ENCODE measurements at regions not wholly inside any gene's neighbourhood (a gene's known extent, or its start where the extent isn't known, plus 50 kb on each side); places are given as distances from the start of the nearest gene placed in this dataset.

- DNase-seq (no peak), ATAC-seq (no peak)
- no peaks in the 10 kb centered on the region for H3K36me3 Mint-ChIP-seq (ENCODE audit: insufficient read depth)
- no peak overlapping the region for H3K4me3 Mint-ChIP-seq
- H3K4me1 Mint-ChIP-seq (ENCODE audit: low read depth): no peaks in the 10 kb centered on the region
- H3K9me3 Mint-ChIP-seq: no peaks in the 10 kb centered on the region
- no peaks in the 10 kb centered on the region for H3K27me3 Mint-ChIP-seq (ENCODE audit: low read depth)
Observed at GRCh38 chr11:109847621-109848020, 245.6 kb upstream of the ZC3H12C start.

GRCh38 chr11:109849051-109849450 is 244.1 kb upstream of the ZC3H12C start:
- Mint-ChIP-seq H3K9me3 (no peaks in the 10 kb centered on the region), H3K27me3 (ENCODE audit: low read depth) (no peaks in the 10 kb centered on the region), H3K4me1 (ENCODE audit: low read depth) (no peaks in the 10 kb centered on the region), H3K4me3 (no peak overlapping the region), H3K36me3 (ENCODE audit: insufficient read depth) (no peaks in the 10 kb centered on the region)
- DNase-seq (no peak), ATAC-seq (no peak)

DNA sequence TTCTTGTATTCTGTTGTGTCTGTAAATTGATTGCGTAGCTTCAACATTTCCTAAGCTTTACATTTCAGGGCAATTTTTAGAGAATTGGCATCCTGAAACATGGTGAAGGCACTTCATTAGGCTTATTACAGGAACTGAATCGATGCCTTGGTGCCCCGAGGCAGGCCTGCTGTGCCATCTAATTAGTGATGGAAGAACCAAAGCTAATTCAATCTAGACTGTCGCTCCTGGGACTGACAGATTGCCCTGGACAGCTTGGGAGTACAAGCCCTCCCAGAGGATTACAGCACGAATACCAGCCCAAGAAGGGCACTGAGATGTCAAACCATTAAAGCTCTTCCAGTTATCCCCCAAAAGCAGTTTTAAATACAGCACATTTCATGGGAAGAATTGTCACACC is 243.2 kb upstream of the ZC3H12C start:
- Mint-ChIP-seq H3K27me3 (ENCODE audit: low read depth) (no peaks in the 10 kb centered on the region), H3K4me3 (no peak overlapping the region), H3K4me1 (ENCODE audit: low read depth) (no peaks in the 10 kb centered on the region), H3K36me3 (ENCODE audit: insufficient read depth) (no peaks in the 10 kb centered on the region), H3K9me3 (no peaks in the 10 kb centered on the region)
- DNase-seq: no peak
- no peak for ATAC-seq

DNA sequence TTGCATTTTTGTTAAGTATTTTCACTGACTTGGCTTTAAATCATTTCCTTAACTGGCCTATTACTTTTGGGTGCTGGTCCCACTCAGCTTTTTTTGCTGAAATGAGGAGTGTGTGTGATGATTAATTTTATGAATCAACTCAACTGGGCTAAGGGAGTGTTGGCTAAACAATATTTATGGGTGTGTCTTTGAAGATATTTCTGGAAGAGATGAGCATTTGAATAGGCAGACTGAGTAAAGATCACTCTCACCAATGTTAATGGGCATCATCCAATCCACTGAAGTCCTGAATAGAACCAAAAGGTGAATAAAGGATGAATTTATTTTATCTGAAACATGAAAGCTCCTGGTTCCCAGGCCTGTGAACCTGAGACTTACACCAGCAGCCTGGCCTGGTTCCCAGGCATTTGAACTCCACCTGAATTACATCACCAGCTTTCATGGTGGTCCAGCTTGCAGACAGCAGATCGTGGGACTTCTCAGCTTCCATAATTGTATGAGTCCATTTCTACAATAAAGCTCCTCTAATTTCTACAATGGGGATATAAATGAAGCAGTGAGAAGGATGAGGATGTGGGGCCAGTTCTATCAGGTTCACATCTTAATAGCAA is 241.3 kb upstream of the ZC3H12C start:
- Mint-ChIP-seq H3K4me3 (no peak overlapping the region), H3K36me3 (ENCODE audit: insufficient read depth) (no peaks in the 10 kb centered on the region), H3K27me3 (ENCODE audit: low read depth) (no peaks in the 10 kb centered on the region), H3K4me1 (ENCODE audit: low read depth) (no peaks in the 10 kb centered on the region), H3K9me3 (no peaks in the 10 kb centered on the region)
- ATAC-seq (no peak), DNase-seq (no peak)

- no peaks in the 10 kb centered on the region for H3K9me3 Mint-ChIP-seq
- ATAC-seq (no peak), DNase-seq (no peak)
- no peaks in the 10 kb centered on the region for H3K4me1 Mint-ChIP-seq (ENCODE audit: low read depth)
- no peaks in the 10 kb centered on the region for H3K36me3 Mint-ChIP-seq (ENCODE audit: insufficient read depth)
- no peak overlapping the region for H3K4me3 Mint-ChIP-seq
- no peaks in the 10 kb centered on the region for H3K27me3 Mint-ChIP-seq (ENCODE audit: low read depth)
Observed at GRCh38 chr11:109853156-109853776, 239.9 kb upstream of the ZC3H12C start.

- ATAC-seq (no peak), DNase-seq (no peak)
- no peaks in the 10 kb centered on the region for H3K36me3 Mint-ChIP-seq (ENCODE audit: insufficient read depth)
- H3K9me3 Mint-ChIP-seq: no peaks in the 10 kb centered on the region
- no peaks in the 10 kb centered on the region for H3K4me1 Mint-ChIP-seq (ENCODE audit: low read depth)
- H3K27me3 Mint-ChIP-seq (ENCODE audit: low read depth): no peaks in the 10 kb centered on the region
- H3K4me3 Mint-ChIP-seq: no peak overlapping the region
Observed at GRCh38 chr11:109854731-109855130, 238.5 kb upstream of the ZC3H12C start.

- H3K9me3 Mint-ChIP-seq: no peaks in the 10 kb centered on the region
- H3K4me1 Mint-ChIP-seq (ENCODE audit: low read depth): no peaks in the 10 kb centered on the region
- no peak for ATAC-seq
- H3K4me3 Mint-ChIP-seq: no peak overlapping the region
- H3K27me3 Mint-ChIP-seq (ENCODE audit: low read depth): no peaks in the 10 kb centered on the region
- no peak for DNase-seq
- no peaks in the 10 kb centered on the region for H3K36me3 Mint-ChIP-seq (ENCODE audit: insufficient read depth)
Observed at GRCh38 chr11:109856928-109857327, 236.3 kb upstream of the ZC3H12C start.

DNA sequence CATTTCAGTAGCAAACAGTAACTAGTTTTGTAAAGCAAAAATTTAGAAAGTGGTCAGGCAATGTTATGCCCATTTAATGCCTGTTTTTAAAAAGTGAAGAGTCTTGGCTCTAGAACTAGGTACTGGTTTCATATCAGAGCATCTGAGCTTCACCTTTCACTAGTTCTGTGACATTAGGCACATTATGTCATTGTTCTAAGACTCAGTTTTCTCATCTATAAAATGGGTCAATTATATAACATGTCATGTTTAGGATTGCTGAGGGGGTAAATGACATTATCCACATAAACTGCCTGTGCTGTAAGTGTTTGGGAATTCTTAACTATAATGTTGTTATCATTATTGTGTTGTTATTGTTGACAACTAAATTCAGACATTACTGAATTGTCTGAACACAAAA is 235.6 kb upstream of the ZC3H12C start:
- Mint-ChIP-seq H3K36me3 (ENCODE audit: insufficient read depth) (no peaks in the 10 kb centered on the region), H3K4me3 (no peak overlapping the region), H3K27me3 (ENCODE audit: low read depth) (no peaks in the 10 kb centered on the region), H3K4me1 (ENCODE audit: low read depth) (no peaks in the 10 kb centered on the region), H3K9me3 (no peaks in the 10 kb centered on the region)
- ATAC-seq (no peak), DNase-seq (no peak)

GRCh38 chr11:109858152-109858551 is 235.0 kb upstream of the ZC3H12C start:
- Mint-ChIP-seq H3K4me3 (no peak overlapping the region), H3K27me3 (ENCODE audit: low read depth) (no peaks in the 10 kb centered on the region), H3K9me3 (no peaks in the 10 kb centered on the region), H3K4me1 (ENCODE audit: low read depth) (no peaks in the 10 kb centered on the region), H3K36me3 (ENCODE audit: insufficient read depth) (no peaks in the 10 kb centered on the region)
- DNase-seq (no peak), ATAC-seq (no peak)

- Mint-ChIP-seq H3K27me3 (ENCODE audit: low read depth) (no peaks in the 10 kb centered on the region), H3K4me1 (ENCODE audit: low read depth) (no peaks in the 10 kb centered on the region), H3K36me3 (ENCODE audit: insufficient read depth) (no peaks in the 10 kb centered on the region), H3K9me3 (no peaks in the 10 kb centered on the region), H3K4me3 (no peak overlapping the region)
- DNase-seq: no peak
- no peak for ATAC-seq
Observed at GRCh38 chr11:109859045-109859724, 234.0 kb upstream of the ZC3H12C start.

DNA sequence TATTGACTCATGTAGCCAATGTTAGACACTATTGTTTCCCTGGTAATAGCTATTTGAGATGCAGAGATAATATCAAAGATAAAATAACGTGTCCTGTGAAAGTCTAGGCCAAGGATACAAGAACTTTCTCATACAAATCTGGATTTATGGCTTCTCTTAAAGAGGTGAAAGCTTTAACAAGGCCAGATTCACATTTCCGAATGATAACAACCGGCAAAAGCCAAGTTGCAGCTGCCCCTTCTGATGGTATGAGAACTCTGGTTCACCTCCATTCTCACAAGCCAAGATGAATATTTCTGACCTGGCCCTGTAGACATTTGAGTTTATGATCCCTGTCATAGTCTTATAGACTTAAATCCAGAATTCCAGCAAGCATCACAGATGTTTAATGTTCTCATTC is 230.4 kb upstream of the ZC3H12C start:
- ATAC-seq (no peak), DNase-seq (no peak)
- no peaks in the 10 kb centered on the region for H3K27me3 Mint-ChIP-seq (ENCODE audit: low read depth)
- no peaks in the 10 kb centered on the region for H3K9me3 Mint-ChIP-seq
- no peak overlapping the region for H3K4me3 Mint-ChIP-seq
- no peaks in the 10 kb centered on the region for H3K36me3 Mint-ChIP-seq (ENCODE audit: insufficient read depth)
- H3K4me1 Mint-ChIP-seq (ENCODE audit: low read depth): no peaks in the 10 kb centered on the region

- H3K4me3 Mint-ChIP-seq: no peak overlapping the region
- peak in 1 of 2 donors; percentile 9 for ATAC-seq
- no peaks in the 10 kb centered on the region for H3K9me3 Mint-ChIP-seq
- DNase-seq: no peak
- H3K27me3 Mint-ChIP-seq (ENCODE audit: low read depth): no peaks in the 10 kb centered on the region
- no peaks in the 10 kb centered on the region for H3K4me1 Mint-ChIP-seq (ENCODE audit: low read depth)
- no peaks in the 10 kb centered on the region for H3K36me3 Mint-ChIP-seq (ENCODE audit: insufficient read depth)
Observed at GRCh38 chr11:109864151-109864661, 229.0 kb upstream of the ZC3H12C start.

GRCh38 chr11:109864834-109865547 is 228.2 kb upstream of the ZC3H12C start:
- DNase-seq (no peak), ATAC-seq (no peak)
- Mint-ChIP-seq H3K27me3 (ENCODE audit: low read depth) (no peaks in the 10 kb centered on the region), H3K9me3 (no peaks in the 10 kb centered on the region), H3K36me3 (ENCODE audit: insufficient read depth) (no peaks in the 10 kb centered on the region), H3K4me1 (ENCODE audit: low read depth) (no peaks in the 10 kb centered on the region), H3K4me3 (no peak overlapping the region)

GRCh38 chr11:109865548-109866186 is 227.5 kb upstream of the ZC3H12C start:
- Mint-ChIP-seq H3K27me3 (ENCODE audit: low read depth) (no peaks in the 10 kb centered on the region), H3K4me1 (ENCODE audit: low read depth) (no peaks in the 10 kb centered on the region), H3K9me3 (no peaks in the 10 kb centered on the region), H3K36me3 (ENCODE audit: insufficient read depth) (no peaks in the 10 kb centered on the region), H3K4me3 (no peak overlapping the region)
- ATAC-seq (no peak), DNase-seq (no peak)
